WTC11 (cell line): ENCODE measurements at regions not wholly inside any gene's neighbourhood (a gene's known extent, or its start where the extent isn't known, plus 50 kb on each side); places are given as distances from the start of the nearest gene placed in this dataset.

Experiments used
- ATAC-seq: fragments of 200-7000 bp; cut with Tn5 transposase; 2 replicates; pipeline ENCODE4 v1.10.0; 2021; ENCODE audit warnings: mild to moderate bottlenecking, moderate library complexity
- CTCF ChIA-PET: fragments of 300-600 bp; sonication (Branson Sonifier 250); formaldehyde crosslinking; loops from one replicate; lab custom pipeline; 2021; ENCODE audit warnings: antibody characterized with exemption; lab: Charles Lee
- POLR2A ChIA-PET: fragments of 350-600 bp; sonication (Branson Sonifier 250); formaldehyde crosslinking; loops from one replicate; lab custom pipeline; 2021; ENCODE audit warnings: antibody characterized with exemption; lab: Charles Lee
- DNase-seq: peaks from one replicate; pipeline ENCODE4 v3.0.0; 2021; ENCODE audit warnings: low spot score
- H3K27ac Mint-ChIP-seq: 2 replicates; pipeline ENCODE4 v1.8.0; 2021; ENCODE audit warnings: mixed read lengths
- H3K27me3 Mint-ChIP-seq: 2 replicates; pipeline ENCODE4 v1.8.0; 2021; ENCODE audit warnings: low read depth, mild to moderate bottlenecking, moderate library complexity, mixed read lengths
- H3K36me3 Mint-ChIP-seq: 2 replicates; pipeline ENCODE4 v1.8.0; 2021; ENCODE audit warnings: mixed read lengths
- H3K4me1 Mint-ChIP-seq: 2 replicates; pipeline ENCODE4 v1.8.0; 2022; ENCODE audit warnings: mixed read lengths
- H3K4me3 Mint-ChIP-seq: 2 replicates; pipeline ENCODE4 v1.8.0; 2021; ENCODE audit warnings: mild to moderate bottlenecking, moderate library complexity, mixed read lengths
- H3K9me3 Mint-ChIP-seq: 2 replicates; pipeline ENCODE4 v1.8.0; 2021; ENCODE audit warnings: mixed read lengths
- AFF4 ChIP-seq: sonication (generic); formaldehyde crosslinking; IDR thresholded peaks from 2 replicates; pipeline ENCODE4 v1.8.1; 2023; ENCODE audit warnings: mild to moderate bottlenecking, missing genetic modification reagents, borderline replicate concordance
- CREB1 ChIP-seq: sonication (generic); formaldehyde crosslinking; IDR thresholded peaks from 2 replicates; pipeline ENCODE4 v1.8.0; 2023; ENCODE audit warnings: mild to moderate bottlenecking, missing genetic modification reagents
- ELF4 ChIP-seq: sonication (generic); formaldehyde crosslinking; IDR thresholded peaks from 2 replicates; pipeline ENCODE4 v1.8.1; 2022; ENCODE audit warnings: low read depth, mild to moderate bottlenecking, moderate library complexity, missing genetic modification reagents
- FOXJ3 ChIP-seq: sonication (generic); formaldehyde crosslinking; IDR thresholded peaks from 2 replicates; pipeline ENCODE4 v1.9.0; 2021; ENCODE audit warnings: missing genetic modification reagents, mild to moderate bottlenecking, borderline replicate concordance
- FOXK1 ChIP-seq: sonication (generic); formaldehyde crosslinking; IDR thresholded peaks from 2 replicates; pipeline ENCODE4 v1.8.0; 2022; ENCODE audit warnings: mild to moderate bottlenecking, moderate library complexity, missing genetic modification reagents
- GRHL2 ChIP-seq: fragments of 250-450 bp; sonication (Bioruptor Pico); IDR thresholded peaks from 2 replicates; pipeline ENCODE4 v1.8.0; 2022; ENCODE audit warnings: mild to moderate bottlenecking, moderate library complexity; ENCODE audit not compliant: insufficient replicate concordance, severe bottlenecking
- GTF2I ChIP-seq: fragments of 250-450 bp; sonication (Bioruptor Pico); conservative IDR thresholded peaks from 2 replicates; pipeline ENCODE4 v1.4.0; 2021; ENCODE audit warnings: mild to moderate bottlenecking
- IRF2 ChIP-seq: sonication (generic); formaldehyde crosslinking; IDR thresholded peaks from 2 replicates; pipeline ENCODE4 v1.8.0; 2022; ENCODE audit warnings: low read depth, missing genetic modification reagents, borderline replicate concordance
- MAX ChIP-seq: sonication (generic); formaldehyde crosslinking; IDR thresholded peaks from 2 replicates; pipeline ENCODE4 v1.8.0; 2022; ENCODE audit warnings: mild to moderate bottlenecking, missing genetic modification reagents
- OVOL2 ChIP-seq: fragments of 250-450 bp; sonication (Bioruptor Pico); IDR thresholded peaks from 2 replicates; pipeline ENCODE4 v1.9.0; 2021; ENCODE audit warnings: mild to moderate bottlenecking, borderline replicate concordance
- SMAD4 ChIP-seq: sonication (generic); formaldehyde crosslinking; IDR thresholded peaks from 2 replicates; pipeline ENCODE4 v1.8.0; 2022; ENCODE audit warnings: mild to moderate bottlenecking, missing genetic modification reagents
- TCF7 ChIP-seq: sonication (generic); formaldehyde crosslinking; IDR thresholded peaks from 2 replicates; pipeline ENCODE4 v1.8.0; 2022; ENCODE audit warnings: mild to moderate bottlenecking, low read depth, missing genetic modification reagents, moderate library complexity
- TEAD1 ChIP-seq: sonication (generic); formaldehyde crosslinking; IDR thresholded peaks from 2 replicates; pipeline ENCODE4 v1.8.0; 2022; ENCODE audit warnings: mild to moderate bottlenecking, missing genetic modification reagents
- ZNF232 ChIP-seq: sonication (generic); formaldehyde crosslinking; IDR thresholded peaks from 2 replicates; pipeline ENCODE4 v1.8.0; 2022; ENCODE audit warnings: mild to moderate bottlenecking, missing genetic modification reagents
- ZNF263 ChIP-seq: sonication (generic); formaldehyde crosslinking; IDR thresholded peaks from 2 replicates; pipeline ENCODE4 v1.8.1; 2022; ENCODE audit warnings: low read depth, mild to moderate bottlenecking, moderate library complexity, missing genetic modification reagents
- ZNF396 ChIP-seq: fragments of 250-450 bp; sonication (Bioruptor Pico); IDR thresholded peaks from 2 replicates; pipeline ENCODE4 v1.8.0; 2021; ENCODE audit warnings: mild to moderate bottlenecking, moderate library complexity, borderline replicate concordance
- ZNF416 ChIP-seq: fragments of 250-450 bp; sonication (Bioruptor Pico); IDR thresholded peaks from 2 replicates; pipeline ENCODE4 v1.9.0; 2021; ENCODE audit warnings: mild to moderate bottlenecking, inconsistent platforms
- TF ChIP-seq, protein P1 (sequence below): sonication (generic); formaldehyde crosslinking; IDR thresholded peaks from 2 replicates; pipeline ENCODE4 v1.8.1; 2022; ENCODE audit warnings: low read depth, missing genetic modification reagents, borderline replicate concordance
- TF ChIP-seq, protein P2 (sequence below): sonication (generic); formaldehyde crosslinking; IDR thresholded peaks from 2 replicates; pipeline ENCODE4 v1.8.0; 2022; ENCODE audit warnings: mild to moderate bottlenecking, missing genetic modification reagents
- TF ChIP-seq, protein P3 (sequence below): sonication (generic); formaldehyde crosslinking; conservative IDR thresholded peaks from 2 replicates; pipeline ENCODE4 v1.8.1; 2022; ENCODE audit warnings: mild to moderate bottlenecking, missing genetic modification reagents

- H3K9me3 Mint-ChIP-seq = no peaks in the 10 kb centered on the region
- no peak for ATAC-seq
- H3K27ac Mint-ChIP-seq = no peak overlapping the region
- TF ChIP-seq ZNF263 (no peak), FOXJ3 (no peak), TEAD1 (CRISPR knock-in tag) (no peak), ELF4 (CRISPR knock-in tag) (no peak), ZNF416 (no peak), MAX (CRISPR knock-in tag) (no peak), GRHL2 (CRISPR knock-in tag) (no peak), SMAD4 (CRISPR knock-in tag) (no peak), ZNF396 (no peak), OVOL2 (CRISPR knock-in tag) (no peak), ZNF232 (no peak), IRF2 (CRISPR knock-in tag) (no peak), FOXK1 (CRISPR knock-in tag) (no peak)
- TF ChIP-seq, protein P1, sequence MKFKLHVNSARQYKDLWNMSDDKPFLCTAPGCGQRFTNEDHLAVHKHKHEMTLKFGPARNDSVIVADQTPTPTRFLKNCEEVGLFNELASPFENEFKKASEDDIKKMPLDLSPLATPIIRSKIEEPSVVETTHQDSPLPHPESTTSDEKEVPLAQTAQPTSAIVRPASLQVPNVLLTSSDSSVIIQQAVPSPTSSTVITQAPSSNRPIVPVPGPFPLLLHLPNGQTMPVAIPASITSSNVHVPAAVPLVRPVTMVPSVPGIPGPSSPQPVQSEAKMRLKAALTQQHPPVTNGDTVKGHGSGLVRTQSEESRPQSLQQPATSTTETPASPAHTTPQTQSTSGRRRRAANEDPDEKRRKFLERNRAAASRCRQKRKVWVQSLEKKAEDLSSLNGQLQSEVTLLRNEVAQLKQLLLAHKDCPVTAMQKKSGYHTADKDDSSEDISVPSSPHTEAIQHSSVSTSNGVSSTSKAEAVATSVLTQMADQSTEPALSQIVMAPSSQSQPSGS (CRISPR knock-in tag) = no peak
- TF ChIP-seq, protein P2, sequence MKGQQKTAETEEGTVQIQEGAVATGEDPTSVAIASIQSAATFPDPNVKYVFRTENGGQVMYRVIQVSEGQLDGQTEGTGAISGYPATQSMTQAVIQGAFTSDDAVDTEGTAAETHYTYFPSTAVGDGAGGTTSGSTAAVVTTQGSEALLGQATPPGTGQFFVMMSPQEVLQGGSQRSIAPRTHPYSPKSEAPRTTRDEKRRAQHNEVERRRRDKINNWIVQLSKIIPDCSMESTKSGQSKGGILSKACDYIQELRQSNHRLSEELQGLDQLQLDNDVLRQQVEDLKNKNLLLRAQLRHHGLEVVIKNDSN (CRISPR knock-in tag) = no peak
- TF ChIP-seq, protein P3, sequence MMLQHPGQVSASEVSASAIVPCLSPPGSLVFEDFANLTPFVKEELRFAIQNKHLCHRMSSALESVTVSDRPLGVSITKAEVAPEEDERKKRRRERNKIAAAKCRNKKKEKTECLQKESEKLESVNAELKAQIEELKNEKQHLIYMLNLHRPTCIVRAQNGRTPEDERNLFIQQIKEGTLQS (CRISPR knock-in tag) = no peak
- H3K36me3 Mint-ChIP-seq = no peaks in the 10 kb centered on the region
- ChIA-PET CTCF (no interaction called here), POLR2A (no interaction called here)
- H3K27me3 Mint-ChIP-seq = no peaks in the 10 kb centered on the region
- H3K4me1 Mint-ChIP-seq = peaks cover under 1% of the 10 kb centered on the region; the same call in 1 of the 2 replicates
- H3K4me3 Mint-ChIP-seq = no peak overlapping the region
- no peak for DNase-seq
Observed at GRCh38 chrX:67044866-67045265, 406.0 kb upstream of the EDA2R start.

DNA sequence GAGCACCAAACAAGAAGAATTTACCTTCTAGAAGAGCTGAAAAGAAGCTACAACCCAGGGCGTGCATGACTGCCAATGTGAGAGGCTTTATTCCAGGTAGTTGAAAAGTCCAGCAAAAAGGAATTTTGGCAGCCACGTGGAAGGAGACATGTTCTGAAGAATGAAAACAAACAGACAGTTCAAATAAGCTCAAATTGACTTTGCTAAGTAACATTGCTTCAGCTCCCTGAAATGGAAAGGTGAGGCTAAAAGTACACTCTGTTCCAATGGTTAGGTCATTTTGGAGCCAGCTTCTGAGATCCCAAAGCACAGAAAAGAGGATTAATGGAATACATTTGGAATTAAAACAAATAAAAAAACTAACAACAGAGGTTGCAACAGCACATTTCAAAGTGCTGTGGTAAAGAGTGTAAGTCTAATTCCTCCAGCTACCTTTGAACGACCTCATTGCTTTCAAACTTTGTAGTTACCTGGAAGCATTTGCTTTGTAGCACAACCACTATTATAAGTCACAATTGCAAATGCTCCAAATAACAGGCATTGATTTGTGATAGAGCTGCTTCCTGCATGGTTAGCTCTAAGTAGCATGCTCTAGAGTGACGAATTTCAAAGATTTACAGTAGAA, 405.3 kb upstream of the EDA2R start:
- ATAC-seq = no peak
- peaks cover 4% of the 10 kb centered on the region; the same call in 1 of the 2 replicates for H3K4me1 Mint-ChIP-seq

More for the DNA sequence above, 405.3 kb upstream of the EDA2R start:
- ChIA-PET POLR2A (no interaction called here), CTCF (interaction anchor here (1.0 kb wide), 1 partner anchor 315 kb away, joined by 3 read pairs; no protein-coding TSS in a partner anchor)
- H3K27ac Mint-ChIP-seq = no peak overlapping the region
- H3K36me3 Mint-ChIP-seq = no peaks in the 10 kb centered on the region
- H3K27me3 Mint-ChIP-seq = no peaks in the 10 kb centered on the region
- H3K9me3 Mint-ChIP-seq = no peaks in the 10 kb centered on the region
- DNase-seq = no peak
- no peak overlapping the region for H3K4me3 Mint-ChIP-seq
- TF ChIP-seq GTF2I (no peak), TCF7 (no peak), CREB1 (CRISPR knock-in tag) (no peak), AFF4 (no peak)
